ENCODE measurements at regions not wholly inside any gene's neighbourhood (a gene's known extent, or its start where the extent isn't known, plus 50 kb on each side); places are given as distances from the start of the nearest gene placed in this dataset.

DNA sequence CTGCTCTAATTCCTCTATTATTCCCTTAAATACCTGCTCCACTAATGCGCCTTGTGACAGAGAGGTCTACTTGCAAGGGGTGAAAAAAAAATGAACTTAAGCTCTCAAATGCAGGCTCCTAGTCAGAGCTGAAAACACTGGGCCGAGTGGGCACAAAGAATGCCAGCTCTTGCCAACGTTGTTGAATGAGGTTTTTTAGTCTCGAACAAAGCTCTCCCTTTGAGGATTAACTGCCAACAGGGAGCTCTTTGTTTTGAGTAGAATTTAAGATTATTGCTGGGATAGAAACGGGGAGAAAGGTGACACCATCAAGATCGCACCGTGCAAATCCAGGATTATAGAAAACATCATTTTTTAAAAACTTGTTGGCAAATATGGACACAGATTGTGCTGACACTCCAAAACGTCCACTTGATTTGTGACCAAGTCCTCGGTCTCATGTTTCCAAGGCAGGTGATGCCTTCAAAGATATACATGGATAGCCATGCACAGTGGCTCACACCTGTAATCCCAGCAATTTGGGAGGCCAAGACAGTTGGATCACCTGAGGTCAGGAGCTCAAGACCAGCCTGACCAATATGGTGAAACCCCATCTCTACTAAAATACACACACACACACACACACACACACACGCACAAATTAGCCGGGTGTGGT is 163.2 kb downstream of the BMP7 start:
- no peak overlapping the region for H4K8ac ChIP-seq (ENCODE audit: low read depth, low read length)
- H2BK15ac ChIP-seq (replicated peaks; ENCODE audit: low read depth): no peak overlapping the region
- H3K79me2 ChIP-seq (ENCODE audit: control insufficient read depth, insufficient read depth, low read length): no peaks in the 10 kb centered on the region
- no peaks in the 10 kb centered on the region for H3K36me3 ChIP-seq (ENCODE audit: control insufficient read depth, insufficient read depth, low read length)
- no peak overlapping the region for H3K4ac ChIP-seq (ENCODE audit: low read depth, low read length)
- no peak overlapping the region for H3K9ac ChIP-seq (ENCODE audit: low read length)
- WGBS (ENCODE audit: extremely low coverage, insufficient coverage, low lambda C conversion rate): no CpG with 5 or more reads among the region's 11 CpGs
- no peak overlapping the region for H3K4me2 ChIP-seq (ENCODE audit: low read length)
- H2BK120ac ChIP-seq (ENCODE audit: low read depth, low read length): no peak overlapping the region
- H3K27me3 ChIP-seq (ENCODE audit: insufficient read depth, low read length, poor library complexity): no peaks in the 10 kb centered on the region
- no peak overlapping the region for H3K27ac ChIP-seq (ENCODE audit: low read depth, low read length)
- no peak overlapping the region for H3K18ac ChIP-seq (ENCODE audit: low read length)
- H3K56ac ChIP-seq (ENCODE audit: low read length): no peak overlapping the region
- H2BK5ac ChIP-seq (ENCODE audit: low read length): no peak overlapping the region
- no peaks in the 10 kb centered on the region for H3K79me1 ChIP-seq (ENCODE audit: low read length)
- no peak overlapping the region for H4K5ac ChIP-seq (ENCODE audit: low read length)
- H3K4me1 ChIP-seq (ENCODE audit: control insufficient read depth, low read depth, low read length): no peaks in the 10 kb centered on the region
- H3K23ac ChIP-seq (ENCODE audit: low read length): no peak overlapping the region
- no peak overlapping the region for H3K4me3 ChIP-seq (ENCODE audit: low read length)
- no peak overlapping the region for H2AK5ac ChIP-seq (ENCODE audit: low read length)
- DNase-seq: no peak

DNA sequence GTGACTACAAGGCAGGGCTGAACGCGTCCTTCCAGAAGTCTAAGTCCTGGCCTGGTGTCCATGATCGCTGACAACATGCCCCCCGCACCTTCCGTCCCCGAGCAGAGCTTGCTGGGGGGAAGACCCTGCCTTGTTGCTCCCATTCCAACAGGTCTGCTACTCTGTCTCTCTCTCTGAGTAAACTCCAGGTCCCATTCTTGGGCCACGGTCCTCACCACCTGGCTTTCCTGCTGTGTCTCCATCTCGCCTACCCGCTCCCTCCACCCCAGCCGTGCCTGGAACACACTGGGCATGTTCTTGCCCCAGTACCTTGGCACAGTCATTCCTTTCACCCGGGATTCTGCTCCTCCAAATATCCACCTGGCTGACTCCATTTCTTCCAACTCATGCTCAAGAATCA is 162.3 kb downstream of the BMP7 start:
- Histone ChIP-seq H3K4ac (ENCODE audit: low read depth, low read length) (no peak overlapping the region), H3K27ac (ENCODE audit: low read depth, low read length) (no peak overlapping the region), H3K18ac (ENCODE audit: low read length) (no peak overlapping the region), H3K9ac (ENCODE audit: low read length) (no peak overlapping the region), H2AK5ac (ENCODE audit: low read length) (no peak overlapping the region), H4K8ac (ENCODE audit: low read depth, low read length) (no peak overlapping the region), H2BK5ac (ENCODE audit: low read length) (no peak overlapping the region), H3K23ac (ENCODE audit: low read length) (no peak overlapping the region), H3K4me1 (ENCODE audit: control insufficient read depth, low read depth, low read length) (no peaks in the 10 kb centered on the region), H2BK15ac (replicated peaks; ENCODE audit: low read depth) (no peak overlapping the region), H3K79me2 (ENCODE audit: control insufficient read depth, insufficient read depth, low read length) (no peaks in the 10 kb centered on the region), H3K4me2 (ENCODE audit: low read length) (no peak overlapping the region), H3K56ac (ENCODE audit: low read length) (no peak overlapping the region), H4K5ac (ENCODE audit: low read length) (no peak overlapping the region), H3K36me3 (ENCODE audit: control insufficient read depth, insufficient read depth, low read length) (no peaks in the 10 kb centered on the region), H3K27me3 (ENCODE audit: insufficient read depth, low read length, poor library complexity) (no peaks in the 10 kb centered on the region), H3K79me1 (ENCODE audit: low read length) (no peaks in the 10 kb centered on the region), H2BK120ac (ENCODE audit: low read depth, low read length) (no peak overlapping the region), H3K4me3 (ENCODE audit: low read length) (no peak overlapping the region)
- WGBS (ENCODE audit: extremely low coverage, insufficient coverage, low lambda C conversion rate): no CpG with 5 or more reads among the region's 11 CpGs
- DNase-seq: no peak

DNA sequence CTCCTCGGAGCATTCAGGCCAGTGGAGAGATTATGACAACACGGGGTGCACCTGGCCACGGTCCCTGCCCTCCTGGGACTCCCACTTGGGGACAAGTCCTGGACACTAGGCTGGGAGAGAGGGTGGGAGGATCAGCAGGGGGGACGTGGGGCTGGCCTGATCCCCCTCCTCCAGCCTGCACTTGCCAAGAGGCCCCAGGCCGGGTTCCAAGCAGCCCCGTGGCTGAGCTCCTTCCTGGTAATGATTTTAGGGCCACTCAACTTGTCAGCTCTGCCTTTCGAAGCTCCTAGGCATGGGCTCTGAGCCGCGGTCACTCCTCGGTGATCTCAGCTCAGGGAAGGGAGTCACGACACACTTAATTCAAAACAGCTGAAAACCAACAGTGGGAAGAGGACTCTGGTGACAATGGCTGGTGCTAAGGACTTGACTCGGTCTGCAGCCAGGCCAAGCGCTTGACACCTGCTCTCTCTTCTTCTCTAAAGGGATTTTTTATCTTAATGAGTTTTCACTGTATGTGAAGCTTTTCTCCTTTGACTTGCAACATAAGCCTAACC is 161.7 kb downstream of the BMP7 start:
- Histone ChIP-seq H2BK5ac (ENCODE audit: low read length) (no peak overlapping the region), H3K4me3 (ENCODE audit: low read length) (no peak overlapping the region), H3K79me2 (ENCODE audit: control insufficient read depth, insufficient read depth, low read length) (no peaks in the 10 kb centered on the region), H3K27ac (ENCODE audit: low read depth, low read length) (no peak overlapping the region), H3K27me3 (ENCODE audit: insufficient read depth, low read length, poor library complexity) (no peaks in the 10 kb centered on the region), H3K4ac (ENCODE audit: low read depth, low read length) (no peak overlapping the region), H3K36me3 (ENCODE audit: control insufficient read depth, insufficient read depth, low read length) (no peaks in the 10 kb centered on the region), H3K4me1 (ENCODE audit: control insufficient read depth, low read depth, low read length) (no peaks in the 10 kb centered on the region), H3K56ac (ENCODE audit: low read length) (no peak overlapping the region), H2AK5ac (ENCODE audit: low read length) (no peak overlapping the region), H3K23ac (ENCODE audit: low read length) (no peak overlapping the region), H3K18ac (ENCODE audit: low read length) (no peak overlapping the region), H2BK120ac (ENCODE audit: low read depth, low read length) (no peak overlapping the region), H3K9ac (ENCODE audit: low read length) (no peak overlapping the region), H3K4me2 (ENCODE audit: low read length) (no peak overlapping the region), H3K79me1 (ENCODE audit: low read length) (no peaks in the 10 kb centered on the region), H2BK15ac (replicated peaks; ENCODE audit: low read depth) (no peak overlapping the region), H4K8ac (ENCODE audit: low read depth, low read length) (no peak overlapping the region), H4K5ac (ENCODE audit: low read length) (no peak overlapping the region)
- WGBS (ENCODE audit: extremely low coverage, insufficient coverage, low lambda C conversion rate): no CpG with 5 or more reads among the region's 13 CpGs
- no peak for DNase-seq

DNA sequence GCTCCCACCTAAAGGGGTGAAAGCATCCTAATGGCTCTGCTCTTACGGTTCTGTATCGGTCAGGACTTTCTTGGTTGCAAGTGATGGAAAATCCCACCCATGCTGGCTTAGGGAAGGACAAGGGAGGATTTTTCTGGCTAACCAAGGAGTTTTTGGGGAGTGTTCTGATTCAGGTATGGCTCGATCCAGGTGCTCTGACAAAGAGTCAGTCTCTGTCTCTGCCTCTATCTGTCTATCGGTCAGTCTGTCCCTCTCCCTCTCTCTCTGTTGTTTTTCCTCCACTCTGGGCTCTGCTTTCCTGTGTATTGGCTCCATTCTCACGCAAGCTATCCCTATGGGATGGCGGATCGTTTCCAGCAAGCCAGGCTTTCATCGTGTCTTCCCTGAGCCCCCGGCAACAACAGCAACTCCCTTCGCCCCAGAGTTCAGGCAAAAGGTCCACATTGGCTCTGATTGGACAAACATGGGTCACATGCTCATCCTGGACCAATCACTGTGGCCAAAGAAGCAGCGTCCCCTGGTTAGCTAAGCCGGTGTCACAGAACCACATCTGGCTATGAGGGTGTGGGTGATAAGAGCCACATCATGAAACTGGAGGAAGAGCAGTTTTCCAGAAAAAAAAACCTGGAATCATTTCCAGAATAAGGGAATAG is 160.3 kb downstream of the BMP7 start:
- no peaks in the 10 kb centered on the region for H3K79me2 ChIP-seq (ENCODE audit: control insufficient read depth, insufficient read depth, low read length)
- no peak overlapping the region for H2BK5ac ChIP-seq (ENCODE audit: low read length)
- H3K27ac ChIP-seq (ENCODE audit: low read depth, low read length): no peak overlapping the region
- H3K27me3 ChIP-seq (ENCODE audit: insufficient read depth, low read length, poor library complexity): no peaks in the 10 kb centered on the region
- no peak overlapping the region for H3K4me3 ChIP-seq (ENCODE audit: low read length)
- no peak overlapping the region for H2AK5ac ChIP-seq (ENCODE audit: low read length)
- no CpG with 5 or more reads among the region's 12 CpGs for WGBS (ENCODE audit: extremely low coverage, insufficient coverage, low lambda C conversion rate)
- no peak overlapping the region for H3K4me2 ChIP-seq (ENCODE audit: low read length)
- H3K36me3 ChIP-seq (ENCODE audit: control insufficient read depth, insufficient read depth, low read length): no peaks in the 10 kb centered on the region
- H3K18ac ChIP-seq (ENCODE audit: low read length): no peak overlapping the region
- no peak overlapping the region for H2BK120ac ChIP-seq (ENCODE audit: low read depth, low read length)
- H3K4ac ChIP-seq (ENCODE audit: low read depth, low read length): no peak overlapping the region
- DNase-seq: peak; percentile 50
- no peak overlapping the region for H3K56ac ChIP-seq (ENCODE audit: low read length)
- H3K9ac ChIP-seq (ENCODE audit: low read length): no peak overlapping the region
- H3K79me1 ChIP-seq (ENCODE audit: low read length): no peaks in the 10 kb centered on the region
- no peak overlapping the region for H2BK15ac ChIP-seq (replicated peaks; ENCODE audit: low read depth)
- H3K4me1 ChIP-seq (ENCODE audit: control insufficient read depth, low read depth, low read length): no peaks in the 10 kb centered on the region
- H4K5ac ChIP-seq (ENCODE audit: low read length): no peak overlapping the region
- no peak overlapping the region for H4K8ac ChIP-seq (ENCODE audit: low read depth, low read length)
- H3K23ac ChIP-seq (ENCODE audit: low read length): no peak overlapping the region

DNA sequence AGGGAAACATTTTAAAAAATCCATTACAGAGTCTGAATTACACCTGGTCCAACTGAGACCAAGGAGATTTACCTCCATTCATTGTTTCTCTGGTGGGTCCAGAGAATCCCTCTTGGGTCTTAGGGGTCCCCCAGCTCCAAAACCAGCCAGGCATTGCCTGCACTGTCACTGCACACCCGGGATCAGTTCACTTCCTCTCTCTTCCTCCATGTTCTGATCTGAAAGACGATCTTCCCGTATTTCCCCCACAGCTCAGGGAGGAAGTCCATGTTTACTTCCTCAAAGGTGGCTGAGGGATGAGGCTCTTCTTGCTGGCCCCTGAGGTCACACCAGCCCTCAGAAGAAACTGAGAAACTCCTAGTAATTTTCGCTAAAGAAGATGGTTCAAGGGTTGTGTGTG is 159.7 kb downstream of the BMP7 start:
- H2BK120ac ChIP-seq (ENCODE audit: low read depth, low read length): no peak overlapping the region
- no peak overlapping the region for H2BK15ac ChIP-seq (replicated peaks; ENCODE audit: low read depth)
- H3K27me3 ChIP-seq (ENCODE audit: insufficient read depth, low read length, poor library complexity): no peaks in the 10 kb centered on the region
- no peak overlapping the region for H3K4me3 ChIP-seq (ENCODE audit: low read length)
- no peak overlapping the region for H3K18ac ChIP-seq (ENCODE audit: low read length)
- no peak overlapping the region for H2AK5ac ChIP-seq (ENCODE audit: low read length)
- no peak overlapping the region for H4K5ac ChIP-seq (ENCODE audit: low read length)
- H3K9ac ChIP-seq (ENCODE audit: low read length): no peak overlapping the region
- no peak overlapping the region for H3K27ac ChIP-seq (ENCODE audit: low read depth, low read length)
- H3K4me2 ChIP-seq (ENCODE audit: low read length): no peak overlapping the region
- no peak overlapping the region for H4K8ac ChIP-seq (ENCODE audit: low read depth, low read length)
- no peak overlapping the region for H3K4ac ChIP-seq (ENCODE audit: low read depth, low read length)
- H2BK5ac ChIP-seq (ENCODE audit: low read length): no peak overlapping the region
- H3K4me1 ChIP-seq (ENCODE audit: control insufficient read depth, low read depth, low read length): no peaks in the 10 kb centered on the region
- H3K36me3 ChIP-seq (ENCODE audit: control insufficient read depth, insufficient read depth, low read length): no peaks in the 10 kb centered on the region
- no peak overlapping the region for H3K56ac ChIP-seq (ENCODE audit: low read length)
- no peak for DNase-seq
- no peaks in the 10 kb centered on the region for H3K79me1 ChIP-seq (ENCODE audit: low read length)
- H3K23ac ChIP-seq (ENCODE audit: low read length): no peak overlapping the region
- no CpG with 5 or more reads among the region's 4 CpGs for WGBS (ENCODE audit: extremely low coverage, insufficient coverage, low lambda C conversion rate)
- no peaks in the 10 kb centered on the region for H3K79me2 ChIP-seq (ENCODE audit: control insufficient read depth, insufficient read depth, low read length)
